Ovary (tissue), 3 donors: ENCODE measurements at regions not wholly inside any gene's neighbourhood (a gene's known extent, or its start where the extent isn't known, plus 50 kb on each side); places are given as distances from the start of the nearest gene placed in this dataset.

Source experiments
- EP300 ChIP-seq: sonication (generic); formaldehyde crosslinking; IDR thresholded peaks from one replicate; pipeline ENCODE4 v1.6.1; 2017; ENCODE audit warnings: antibody characterized with exemption
- POLR2A ChIP-seq: fragments of 450-650 bp; IDR thresholded peaks from one replicate; pipeline ENCODE4 v1.6.1; 2017; ENCODE audit warnings: antibody characterized with exemption, mild to moderate bottlenecking, moderate library complexity
- TF ChIP-seq, protein P1 (sequence below), 3 donors: fragments of 450-650 bp in 2 of 3; fragments of 200-600 bp in 1 of 3; IDR thresholded peaks; one replicate each; pipeline versions ENCODE4 v1.5.1 to v1.8.0; 2016 to 2022; ENCODE audit warnings: antibody characterized with exemption in 3 of 3, mild to moderate bottlenecking in 1 of 3
- donor health status: DM: no; HTN: no; CAD: no.

DNA sequence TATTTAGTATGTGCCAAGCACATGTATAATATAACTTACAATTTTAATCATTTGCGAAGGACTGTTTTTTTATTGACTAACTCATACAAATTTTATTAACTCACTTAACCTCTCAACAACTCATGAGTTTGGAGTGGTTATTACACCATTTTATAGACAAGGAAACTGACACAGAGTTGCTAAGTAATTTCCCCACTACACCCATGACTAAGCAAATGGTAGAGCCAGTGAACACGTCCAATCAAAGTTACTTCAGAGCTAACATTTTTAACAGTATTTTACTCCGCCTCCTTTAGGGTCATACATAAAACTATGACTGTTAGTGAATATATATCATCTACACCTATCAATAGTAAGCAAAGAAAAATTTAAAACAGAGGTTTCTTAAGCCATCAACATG, 556.7 kb upstream of the FSIP2 start:
- TF ChIP-seq, protein P1, sequence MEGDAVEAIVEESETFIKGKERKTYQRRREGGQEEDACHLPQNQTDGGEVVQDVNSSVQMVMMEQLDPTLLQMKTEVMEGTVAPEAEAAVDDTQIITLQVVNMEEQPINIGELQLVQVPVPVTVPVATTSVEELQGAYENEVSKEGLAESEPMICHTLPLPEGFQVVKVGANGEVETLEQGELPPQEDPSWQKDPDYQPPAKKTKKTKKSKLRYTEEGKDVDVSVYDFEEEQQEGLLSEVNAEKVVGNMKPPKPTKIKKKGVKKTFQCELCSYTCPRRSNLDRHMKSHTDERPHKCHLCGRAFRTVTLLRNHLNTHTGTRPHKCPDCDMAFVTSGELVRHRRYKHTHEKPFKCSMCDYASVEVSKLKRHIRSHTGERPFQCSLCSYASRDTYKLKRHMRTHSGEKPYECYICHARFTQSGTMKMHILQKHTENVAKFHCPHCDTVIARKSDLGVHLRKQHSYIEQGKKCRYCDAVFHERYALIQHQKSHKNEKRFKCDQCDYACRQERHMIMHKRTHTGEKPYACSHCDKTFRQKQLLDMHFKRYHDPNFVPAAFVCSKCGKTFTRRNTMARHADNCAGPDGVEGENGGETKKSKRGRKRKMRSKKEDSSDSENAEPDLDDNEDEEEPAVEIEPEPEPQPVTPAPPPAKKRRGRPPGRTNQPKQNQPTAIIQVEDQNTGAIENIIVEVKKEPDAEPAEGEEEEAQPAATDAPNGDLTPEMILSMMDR (IDR thresholded peaks at IDR 0.05) = no peak
- TF ChIP-seq POLR2A (no peak), EP300 (no peak)
